Right atrium auricular region (tissue), 2 donors: ENCODE measurements at regions not wholly inside any gene's neighbourhood (a gene's known extent, or its start where the extent isn't known, plus 50 kb on each side); places are given as distances from the start of the nearest gene placed in this dataset.

ENCODE experiments used
- DNase-seq: peaks from one replicate; pipeline ENCODE4 v3.0.0-alpha.2; 2019; ENCODE audit warnings: low spot score
- H3K27ac ChIP-seq, 2 donors: fragments of 200-600 bp; sonication (generic); 1 replicate in 1 of 2; 2 replicates in 1 of 2; pipeline ENCODE4 v1.5.1; 2016 to 2019
- H3K27me3 ChIP-seq, 2 donors: fragments of 200-600 bp; sonication (generic); one replicate each; pipeline versions ENCODE4 v1.5.1 to v1.6.0; 2017 to 2019
- H3K36me3 ChIP-seq: fragments of 200-600 bp; sonication (generic); one replicate; pipeline ENCODE4 v1.5.1; 2016
- H3K4me1 ChIP-seq, 2 donors: fragments of 200-600 bp; sonication (generic); one replicate each; pipeline versions ENCODE4 v1.5.1 to v1.6.0; 2017 to 2019
- H3K4me3 ChIP-seq, 2 donors: fragments of 200-600 bp; sonication (generic); 1 replicate in 1 of 2; 2 replicates in 1 of 2; pipeline ENCODE4 v1.5.1; 2017 to 2019; ENCODE audit warnings: mild to moderate bottlenecking in 1 of 2, moderate library complexity in 1 of 2
- H3K9me3 ChIP-seq, 2 donors: fragments of 200-600 bp; sonication (generic); one replicate each; pipeline ENCODE4 v1.5.1; 2019
- CTCF ChIP-seq, 2 donors: fragments of 200-600 bp; sonication (generic); IDR thresholded peaks; one replicate each; pipeline ENCODE4 v1.5.1; 2019; ENCODE audit warnings: antibody characterized with exemption in 2 of 2

DNA sequence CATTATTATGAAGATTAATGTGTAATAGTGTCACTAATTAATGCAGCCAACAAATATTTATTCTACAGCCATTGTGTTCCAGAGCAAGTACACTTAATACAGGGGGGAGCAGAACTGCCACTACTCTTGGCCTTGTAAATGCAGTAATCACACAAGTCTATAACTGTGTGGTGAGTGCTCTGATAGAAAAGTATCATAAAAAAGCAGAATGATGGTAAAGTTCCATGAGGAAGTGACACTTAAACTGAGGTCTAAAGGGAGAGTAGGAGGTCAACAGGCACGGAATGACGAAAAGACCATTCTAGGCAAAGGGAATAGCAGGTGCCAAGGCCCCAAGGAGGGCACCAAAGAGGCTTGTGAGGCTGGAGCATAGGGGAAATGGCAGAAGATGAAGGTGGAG lies 142.9 kb downstream of the OSTF1 start:
- Histone ChIP-seq H3K27me3 (no peaks in the 10 kb centered on the region), H3K9me3 (peaks cover 0 to 8% of the 10 kb centered on the region in 2 donors), H3K27ac (no peak overlapping the region), H3K36me3 (no peaks in the 10 kb centered on the region), H3K4me1 (no peaks in the 10 kb centered on the region), H3K4me3 (no peak overlapping the region)
- no peak for DNase-seq
- TF ChIP-seq CTCF (IDR thresholded peaks at IDR 0.05): no peak

GRCh38 chr9:75233011-75233410 lies 144.7 kb downstream of the OSTF1 start:
- H3K27ac ChIP-seq: no peak overlapping the region
- no peaks in the 10 kb centered on the region for H3K27me3 ChIP-seq
- no peaks in the 10 kb centered on the region for H3K36me3 ChIP-seq
- TF ChIP-seq CTCF (IDR thresholded peaks at IDR 0.05): no peak
- H3K9me3 ChIP-seq: no peaks in the 10 kb centered on the region
- DNase-seq: no peak
- no peaks in the 10 kb centered on the region for H3K4me1 ChIP-seq
- H3K4me3 ChIP-seq: no peak overlapping the region

- no peaks in the 10 kb centered on the region for H3K27me3 ChIP-seq
- no peak overlapping the region for H3K4me3 ChIP-seq
- H3K4me1 ChIP-seq: no peaks in the 10 kb centered on the region
- H3K36me3 ChIP-seq: no peaks in the 10 kb centered on the region
- H3K9me3 ChIP-seq: no peaks in the 10 kb centered on the region
- TF ChIP-seq CTCF (IDR thresholded peaks at IDR 0.05): no peak
- no peak for DNase-seq
- no peak overlapping the region for H3K27ac ChIP-seq
Measured at GRCh38 chr9:75235632-75236031, 147.3 kb downstream of the OSTF1 start.

- TF ChIP-seq CTCF (IDR thresholded peaks at IDR 0.05): peak in 1 of 2 donors; percentile 67
- Histone ChIP-seq H3K27ac (no peak overlapping the region), H3K4me1 (no peaks in the 10 kb centered on the region), H3K36me3 (no peaks in the 10 kb centered on the region), H3K9me3 (no peaks in the 10 kb centered on the region), H3K27me3 (no peaks in the 10 kb centered on the region), H3K4me3 (no peak overlapping the region)
- no peak for DNase-seq
Measured at GRCh38 chr9:75238311-75238976, 150.1 kb downstream of the OSTF1 start.

DNA sequence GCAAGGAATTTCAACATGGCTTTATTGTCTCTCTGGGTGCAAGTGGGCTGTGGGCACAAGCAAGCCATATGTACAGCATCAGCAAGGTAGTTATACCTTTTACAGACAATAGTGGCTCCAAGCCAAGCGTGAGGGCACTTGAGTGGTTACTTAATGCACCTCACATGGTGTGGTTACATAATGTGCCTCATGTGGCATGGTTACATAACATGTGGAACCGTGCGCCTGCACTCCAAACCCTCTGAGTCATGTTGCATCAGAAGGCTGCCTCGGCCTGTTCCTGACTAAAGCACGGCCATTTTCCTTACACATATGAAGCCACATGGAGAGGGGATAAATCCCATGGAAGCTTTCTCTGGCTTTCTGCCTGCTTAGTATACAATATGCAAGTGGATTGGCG lies 150.9 kb downstream of the OSTF1 start:
- no peak for DNase-seq
- H3K36me3 ChIP-seq: no peaks in the 10 kb centered on the region
- H3K27ac ChIP-seq: no peak overlapping the region
- H3K27me3 ChIP-seq: no peaks in the 10 kb centered on the region
- H3K4me1 ChIP-seq: no peaks in the 10 kb centered on the region
- no peaks in the 10 kb centered on the region for H3K9me3 ChIP-seq
- no peak overlapping the region for H3K4me3 ChIP-seq
- no peak for TF ChIP-seq CTCF (IDR thresholded peaks at IDR 0.05)

DNA sequence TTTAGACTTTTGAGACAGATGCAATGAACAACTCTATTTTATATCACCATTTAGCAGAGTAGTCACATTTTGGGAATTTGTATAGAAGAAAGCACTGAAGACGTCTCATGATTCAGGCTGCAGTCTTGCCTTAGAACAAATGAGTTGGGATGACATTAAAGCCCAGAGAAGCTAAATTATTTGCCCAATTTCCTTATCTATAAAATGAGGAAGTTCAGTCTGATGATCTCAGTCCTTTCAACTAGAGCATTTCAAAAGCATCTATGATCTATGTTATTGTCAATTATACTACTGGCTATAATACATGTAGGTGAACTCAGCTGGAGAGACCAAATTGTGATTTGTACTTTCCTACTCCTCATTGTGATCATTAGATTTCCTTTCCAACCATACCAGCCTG lies 154.1 kb downstream of the OSTF1 start:
- no peak for TF ChIP-seq CTCF (IDR thresholded peaks at IDR 0.05)
- Histone ChIP-seq H3K4me3 (no peak overlapping the region), H3K27me3 (no peaks in the 10 kb centered on the region), H3K4me1 (no peaks in the 10 kb centered on the region), H3K9me3 (peaks cover 0 to 18% of the 10 kb centered on the region in 2 donors), H3K27ac (no peak overlapping the region), H3K36me3 (no peaks in the 10 kb centered on the region)
- DNase-seq: no peak
